ELF-1 (cell line): ENCODE measurements at regions not wholly inside any gene's neighbourhood (a gene's known extent, or its start where the extent isn't known, plus 50 kb on each side); places are given as distances from the start of the nearest gene placed in this dataset.
"Not testable (repeated sequence)": the region's sequence is repeated elsewhere in the genome, so short reads cannot be mapped to it uniquely, and the experiment has no call there.

Experiments used
- DNase-seq: peaks from one replicate; pipeline ENCODE4 v3.0.0-alpha.2; 2016; ENCODE audit warnings: low read depth, low spot score

DNA sequence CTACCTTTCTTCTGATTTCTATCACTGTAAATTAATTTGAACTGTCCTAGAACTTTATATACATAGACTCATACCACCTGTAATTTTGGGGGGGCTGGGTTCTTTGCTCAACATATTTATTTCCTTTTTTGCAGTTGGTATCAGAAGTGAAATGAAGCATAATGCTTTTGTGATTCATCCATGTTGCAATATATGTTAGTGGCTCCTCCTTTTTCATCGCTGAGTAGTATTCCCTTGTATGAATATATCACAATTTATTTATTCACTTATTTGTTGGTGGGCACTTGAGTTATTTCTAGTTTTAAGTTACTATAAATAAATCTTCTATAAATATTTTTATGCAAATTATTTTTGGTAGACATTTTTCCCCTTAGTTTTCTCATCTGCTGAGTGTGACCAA is 336.4 kb downstream of the HS3ST3B1 start:
- no peak for DNase-seq

DNA sequence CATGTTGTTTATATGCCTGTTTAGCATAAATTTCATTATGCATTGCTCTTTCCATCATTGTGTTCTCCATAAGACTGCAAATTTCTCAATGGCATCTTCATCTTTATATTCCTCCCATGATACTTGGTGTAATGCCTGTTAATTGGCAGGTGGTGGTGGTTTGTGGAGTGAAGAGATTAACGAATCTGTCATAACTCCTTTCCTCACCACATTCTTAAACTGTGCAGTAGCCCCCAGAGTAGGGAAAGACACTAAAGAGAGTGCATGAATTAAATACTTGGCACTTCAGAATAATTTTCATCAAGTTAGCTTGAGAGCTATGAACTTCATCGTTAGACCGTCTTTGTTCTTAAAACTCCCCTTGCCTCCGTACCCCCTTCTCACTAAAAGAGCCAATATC is 329.7 kb downstream of the HS3ST3B1 start:
- no peak for DNase-seq

GRCh38 chr17:14630046-14630445 is 329.2 kb downstream of the HS3ST3B1 start:
- no peak for DNase-seq

GRCh38 chr17:14622615-14623101 is 321.8 kb downstream of the HS3ST3B1 start:
- peak; percentile 28 for DNase-seq

- no peak for DNase-seq
Observed at GRCh38 chr17:14621826-14622614, 321.1 kb downstream of the HS3ST3B1 start.

DNA sequence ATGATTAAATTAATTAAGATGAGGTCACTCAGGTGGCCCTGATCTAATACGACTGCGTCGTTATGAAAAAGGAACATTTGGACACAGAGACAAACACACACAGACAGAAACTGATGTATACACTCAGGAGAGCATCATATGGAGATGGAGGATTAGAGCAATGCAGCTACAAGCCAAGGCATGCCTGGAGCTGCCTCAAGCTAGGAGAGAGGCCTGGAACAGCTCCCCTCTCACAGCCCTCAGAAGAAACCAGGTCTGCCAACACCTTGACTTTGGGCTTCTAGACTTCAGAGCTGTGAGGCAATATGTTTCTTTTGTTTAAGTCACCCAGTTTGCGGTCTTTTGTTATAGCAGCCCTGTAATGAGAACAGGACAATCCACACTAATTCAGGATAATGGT is 318.9 kb downstream of the HS3ST3B1 start:
- DNase-seq, result no peak

DNA sequence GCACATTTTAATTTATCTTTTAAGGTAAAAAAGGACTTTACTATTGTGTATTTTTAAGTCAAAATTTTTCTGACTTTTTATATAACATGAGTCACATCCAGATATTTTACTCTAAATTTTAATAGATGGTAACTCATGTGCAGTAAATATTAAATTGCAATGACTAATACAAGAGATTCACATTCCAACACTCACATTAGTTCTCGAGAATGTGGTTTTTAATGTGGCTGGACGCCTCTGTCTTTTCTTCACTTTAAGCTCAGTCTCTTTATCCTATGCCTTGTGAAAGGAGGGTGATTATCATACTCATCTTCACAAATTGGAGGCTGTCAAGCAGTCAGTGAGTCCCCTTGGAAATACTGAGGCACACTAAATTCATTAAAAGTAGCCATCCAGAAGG is 315.6 kb downstream of the HS3ST3B1 start:
- DNase-seq, result no peak

GRCh38 chr17:14605267-14605599 is 304.4 kb downstream of the HS3ST3B1 start:
- no peak for DNase-seq

- DNase-seq, result no peak
Observed at GRCh38 chr17:14604591-14605266, 303.8 kb downstream of the HS3ST3B1 start.

DNA sequence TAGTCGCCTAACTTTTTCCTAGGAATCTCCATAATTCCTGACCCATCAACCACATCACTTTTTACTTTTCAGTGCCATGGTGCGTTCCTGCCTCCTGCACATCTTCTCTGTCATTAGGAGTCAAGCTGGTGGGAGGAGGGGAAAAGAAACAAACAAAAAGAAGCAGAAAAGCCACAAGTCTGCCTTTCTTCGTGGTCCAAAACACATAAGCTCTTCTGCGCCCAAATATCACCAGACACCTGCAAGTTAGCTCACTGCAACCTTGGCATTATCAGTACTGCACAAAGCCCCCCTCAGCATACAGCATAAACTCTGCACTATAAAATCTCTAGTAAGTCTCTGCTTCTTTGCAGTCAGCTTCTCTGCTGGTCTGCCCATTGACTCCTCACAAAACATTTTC is 295.3 kb downstream of the HS3ST3B1 start:
- no peak for DNase-seq

DNA sequence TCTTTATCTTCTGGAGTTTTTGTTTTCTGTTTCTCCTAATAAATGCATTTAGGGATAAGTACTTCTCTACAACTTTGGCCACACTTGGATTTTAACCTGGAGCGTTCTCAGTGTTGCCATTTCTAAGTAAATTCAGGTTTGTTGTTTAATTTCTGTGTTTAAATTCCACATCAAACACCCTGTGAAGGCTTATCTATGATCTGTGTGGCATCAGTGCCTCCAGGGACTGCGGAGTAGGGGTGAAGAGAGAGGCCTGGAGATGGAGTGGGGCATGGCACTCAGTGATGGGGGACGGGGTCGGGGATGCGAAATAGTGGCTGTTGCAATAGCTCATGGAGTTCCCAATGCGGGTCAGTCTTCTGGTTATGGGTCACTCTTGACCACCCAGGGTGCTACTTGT is 294.8 kb downstream of the HS3ST3B1 start:
- no peak for DNase-seq

DNA sequence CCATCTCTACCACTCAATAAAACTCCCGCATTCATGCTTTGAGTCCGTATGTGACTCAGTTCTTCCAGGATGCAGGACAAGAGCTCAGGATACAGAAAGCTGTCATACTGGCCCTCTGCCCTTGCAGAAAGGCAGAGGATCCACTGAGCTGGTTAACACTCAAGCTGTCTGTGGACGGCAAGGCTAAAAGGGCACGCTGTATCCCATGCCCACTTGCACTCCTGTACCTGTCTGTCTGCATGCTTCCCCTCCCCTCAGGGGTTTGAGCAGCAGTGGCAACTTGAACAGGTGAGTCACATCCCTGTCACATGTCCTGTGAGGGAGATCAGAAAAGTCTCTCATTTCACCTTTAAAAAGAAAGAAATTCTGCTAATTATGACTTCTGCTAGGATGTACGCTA is 293.8 kb downstream of the HS3ST3B1 start:
- DNase-seq, result no peak

DNA sequence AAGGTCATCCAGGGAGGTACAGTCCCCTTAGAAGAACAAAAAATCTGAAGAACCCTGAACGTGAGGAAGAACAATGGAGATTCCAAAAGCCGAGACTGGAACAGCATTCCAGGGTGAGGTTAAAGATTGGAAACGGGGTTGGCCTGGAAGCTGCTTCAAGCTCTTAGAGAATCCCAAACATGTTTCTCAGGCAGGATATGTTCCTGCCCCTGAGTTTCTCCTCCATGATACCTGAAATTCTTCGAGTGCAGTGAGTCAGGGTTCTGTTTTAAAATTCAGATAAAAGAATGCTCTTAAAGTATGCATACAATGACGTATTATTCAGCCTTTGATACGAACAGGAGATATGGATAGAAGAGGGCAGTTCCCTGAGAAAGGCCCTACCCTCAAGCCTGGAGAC is 293.1 kb downstream of the HS3ST3B1 start:
- no peak for DNase-seq

- no peak for DNase-seq
Observed at GRCh38 chr17:14590459-14591250, 289.8 kb downstream of the HS3ST3B1 start.

GRCh38 chr17:14585099-14585498 is 284.2 kb downstream of the HS3ST3B1 start:
- no peak for DNase-seq

GRCh38 chr17:14582996-14583395 is 282.1 kb downstream of the HS3ST3B1 start:
- no peak for DNase-seq

DNA sequence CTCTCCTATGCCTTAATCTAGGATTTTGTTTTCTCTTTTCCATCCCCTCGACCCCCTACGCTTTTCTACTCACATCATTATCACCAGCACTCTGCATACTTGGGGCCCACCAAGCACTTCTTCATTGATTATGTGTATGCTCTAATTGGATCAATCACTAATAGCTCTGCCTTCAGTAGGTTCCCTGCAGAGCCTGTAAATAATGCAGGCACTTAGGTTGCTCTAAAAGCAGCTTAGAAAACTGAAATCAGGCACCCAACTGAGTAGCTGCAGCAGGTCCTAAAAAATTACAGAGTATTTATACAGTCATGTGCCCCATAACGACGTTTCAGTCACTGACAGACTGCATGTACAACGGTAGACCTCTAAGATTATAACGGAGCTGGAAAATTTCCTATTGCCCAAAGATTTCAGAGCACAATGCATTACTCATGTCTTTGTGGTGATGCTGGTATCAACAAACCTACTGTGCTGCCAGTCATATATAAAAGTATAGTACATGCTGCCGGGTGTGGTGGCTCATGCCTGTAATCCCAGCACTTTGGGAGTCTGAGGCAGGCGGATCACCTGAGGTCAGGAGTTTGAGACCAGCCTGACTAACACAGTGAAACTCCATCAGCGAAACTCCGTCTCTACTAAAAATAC is 280.4 kb downstream of the HS3ST3B1 start:
- DNase-seq, result no peak

- DNase-seq, result no peak
Observed at GRCh38 chr17:14580499-14580898, 279.6 kb downstream of the HS3ST3B1 start.

GRCh38 chr17:14579716-14580115 is 278.8 kb downstream of the HS3ST3B1 start:
- DNase-seq, result no peak

DNA sequence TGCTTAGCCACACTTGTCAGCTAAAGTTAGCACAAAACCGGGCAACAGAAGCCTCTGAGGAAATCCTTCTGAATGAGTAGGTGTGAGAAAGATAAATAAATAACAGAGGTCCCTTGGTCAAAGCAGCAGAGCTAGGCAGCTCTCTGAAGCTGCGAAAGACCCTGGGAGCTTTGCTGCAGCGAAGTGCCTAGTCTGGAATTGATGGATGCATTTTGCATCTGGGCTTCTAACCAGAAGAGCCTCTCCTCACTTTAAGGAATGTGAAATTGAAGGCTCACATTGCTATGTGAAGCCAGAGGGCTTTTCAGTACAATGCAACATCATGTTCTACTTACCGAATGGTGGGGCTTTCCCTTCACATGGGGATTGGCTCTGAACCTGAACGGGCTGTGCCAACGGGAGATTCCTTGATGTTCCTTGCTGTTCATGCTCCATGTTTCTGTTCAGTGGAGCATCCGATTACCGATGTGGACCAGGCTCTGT is 274.6 kb downstream of the HS3ST3B1 start:
- DNase-seq, result peak; percentile 38

DNA sequence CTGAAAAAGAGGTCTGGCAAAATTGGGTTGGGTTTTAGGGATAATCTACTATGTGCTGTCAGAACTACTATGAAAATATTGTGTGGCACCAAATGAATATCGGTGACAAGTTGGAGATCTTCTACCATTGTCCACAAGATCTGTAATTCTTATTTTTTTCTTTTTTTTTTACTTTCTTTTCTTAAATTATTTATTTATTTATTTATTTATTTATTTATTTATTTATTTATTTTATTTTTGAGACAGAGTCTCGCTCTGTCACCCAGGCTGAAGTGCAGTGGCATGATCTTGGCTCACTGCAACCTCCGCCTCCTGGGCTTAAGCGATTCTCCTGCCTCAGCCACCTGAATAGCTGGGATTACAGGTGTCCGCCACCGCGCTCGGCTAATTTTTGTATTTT is 259.4 kb downstream of the HS3ST3B1 start:
- DNase-seq, result not testable (repeated sequence)
